ENCODE measurements at regions not wholly inside any gene's neighbourhood (a gene's known extent, or its start where the extent isn't known, plus 50 kb on each side); places are given as distances from the start of the nearest gene placed in this dataset.

- FAIRE-seq (no peak), DNase-seq (ENCODE audit: low read depth in 1 of 2, low spot score in 2 of 2) (no peak)
- no peaks in the 10 kb centered on the region for H3K9me3 ChIP-seq (ENCODE audit: insufficient read depth in 2 of 2, low read depth in 1 of 2, low read length in 1 of 2)
- no peak overlapping the region for H2BK12ac ChIP-seq (ENCODE audit: low read depth, low read length)
- H2BK15ac ChIP-seq (ENCODE audit: low read length) = no peak overlapping the region
- H3K27me3 ChIP-seq (replicated peaks in 1 of 4; ENCODE audit: control insufficient read depth in 3 of 4, extremely low read depth in 1 of 4, insufficient read depth in 3 of 4, low read length in 3 of 4) = no peaks in the 10 kb centered on the region
- no peak overlapping the region for H3K14ac ChIP-seq (ENCODE audit: insufficient read length)
- no peaks in the 10 kb centered on the region for H3K36me3 ChIP-seq (ENCODE audit: control insufficient read depth in 2 of 4, insufficient read depth in 4 of 4, low read length in 3 of 4)
- no peak overlapping the region for H3K9ac ChIP-seq (replicated peaks in 1 of 4; ENCODE audit: extremely low read depth in 1 of 4, low read depth in 3 of 4, low read length in 3 of 4)
- H2BK20ac ChIP-seq (ENCODE audit: low read length) = no peak overlapping the region
- TF ChIP-seq MAX (IDR thresholded peaks at IDR 0.05) (no peak), KDM5A (IDR thresholded peaks at IDR 0.05; ENCODE audit: low read length) (no peak)
- no peaks in the 10 kb centered on the region for H4K20me1 ChIP-seq (replicated peaks in 1 of 2; ENCODE audit: control insufficient read depth in 1 of 2, insufficient read depth in 2 of 2, low read length in 2 of 2)
- H4K91ac ChIP-seq (replicated peaks; ENCODE audit: insufficient read length, low read length) = no peak overlapping the region
- no peak overlapping the region for H2BK5ac ChIP-seq (ENCODE audit: low read depth, low read length)
- H3K79me2 ChIP-seq (ENCODE audit: control insufficient read depth in 1 of 2, insufficient read depth in 2 of 2, low read length in 2 of 2) = no peaks in the 10 kb centered on the region
- no peak overlapping the region for H2AK5ac ChIP-seq (ENCODE audit: low read depth, low read length)
- H3K56ac ChIP-seq (replicated peaks; ENCODE audit: insufficient read length, low read depth, low read length) = no peak overlapping the region
- no peak overlapping the region for H3K4ac ChIP-seq (replicated peaks; ENCODE audit: insufficient read length, low read depth, low read length)
- H3K23ac ChIP-seq (ENCODE audit: insufficient read length) = no peak overlapping the region
- no peak overlapping the region for H4K5ac ChIP-seq (ENCODE audit: insufficient read length, low read depth, low read length)
- WGBS, 2 experiments (ENCODE audit: extremely low coverage in 1 of 2, insufficient coverage in 1 of 2, insufficient read length in 1 of 2, insufficient replicate concordance in 2 of 2, low coverage in 1 of 2, low lambda C conversion rate in 2 of 2, missing lambda C conversion rate in 1 of 2) = 85% methylated on average over 4 of the region's 4 CpGs; no CpG with 5 or more reads in 1 of the 2 experiments
- H3K23me2 ChIP-seq (ENCODE audit: low read depth, low read length) = no peaks in the 10 kb centered on the region
- H3K4me3 ChIP-seq (ENCODE audit: extremely low read depth in 1 of 4, insufficient read depth in 2 of 4, low read depth in 3 of 4, low read length in 4 of 4) = no peak overlapping the region
- H2BK120ac ChIP-seq (replicated peaks; ENCODE audit: low read depth, low read length) = no peak overlapping the region
- no peak overlapping the region for H3K18ac ChIP-seq (ENCODE audit: extremely low read depth, low read length)
- no peaks in the 10 kb centered on the region for H3K4me1 ChIP-seq (replicated peaks in 1 of 4; ENCODE audit: control insufficient read depth in 3 of 4, insufficient read depth in 4 of 4, low read length in 3 of 4)
- POLR2A ChIA-PET (ENCODE audit: partially characterized antibody) = no interaction called here
- CTCF ChIA-PET (ENCODE audit: partially characterized antibody) = interaction anchor here (0.6 kb wide), 1 partner anchor 11 kb away, joined by 3 read pairs; no protein-coding TSS in a partner anchor
- no peak overlapping the region for H3K27ac ChIP-seq (ENCODE audit: low read depth, low read length)
- no peak overlapping the region for H3K4me2 ChIP-seq (ENCODE audit: insufficient read depth in 1 of 2, low read depth in 2 of 2, low read length in 2 of 2)
- H3K79me1 ChIP-seq (ENCODE audit: low read depth, low read length) = no peaks in the 10 kb centered on the region
- no peak overlapping the region for H2AFZ ChIP-seq (ENCODE audit: low read length)
- H4K8ac ChIP-seq (ENCODE audit: extremely low read depth, insufficient read depth, low read length) = no peak overlapping the region
Measured at GRCh38 chr6:145400508-145400907, 334.8 kb downstream of the EPM2A start.

All from H1 (cell line).